HuH-7.5 (cell line): ENCODE measurements at regions not wholly inside any gene's neighbourhood (a gene's known extent, or its start where the extent isn't known, plus 50 kb on each side); places are given as distances from the start of the nearest gene placed in this dataset.

Source experiments
- DNase-seq: peaks from one replicate; pipeline ENCODE4 v3.0.0; 2011; ENCODE audit warnings: low spot score

DNA sequence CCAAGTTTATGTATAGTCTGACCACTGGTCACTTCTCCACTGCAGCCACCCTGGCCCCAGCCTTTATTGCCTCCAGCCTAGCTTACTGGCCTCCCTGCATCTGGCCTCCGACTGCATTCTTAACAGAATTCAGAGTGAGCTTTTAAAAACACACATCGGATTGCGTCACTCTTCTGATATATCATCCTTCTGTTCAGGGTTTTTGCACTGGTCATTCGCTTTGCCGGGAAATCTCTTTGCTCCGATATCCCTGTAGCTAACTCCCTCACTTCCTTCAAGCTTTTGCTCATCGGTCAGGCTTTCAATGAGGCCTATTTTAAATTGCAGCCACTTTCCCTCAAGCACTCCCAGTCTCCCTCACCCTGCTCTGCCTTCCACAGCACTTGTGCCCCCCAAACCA is 101.6 kb upstream of the DLX2 start:
- DNase-seq, result no peak

DNA sequence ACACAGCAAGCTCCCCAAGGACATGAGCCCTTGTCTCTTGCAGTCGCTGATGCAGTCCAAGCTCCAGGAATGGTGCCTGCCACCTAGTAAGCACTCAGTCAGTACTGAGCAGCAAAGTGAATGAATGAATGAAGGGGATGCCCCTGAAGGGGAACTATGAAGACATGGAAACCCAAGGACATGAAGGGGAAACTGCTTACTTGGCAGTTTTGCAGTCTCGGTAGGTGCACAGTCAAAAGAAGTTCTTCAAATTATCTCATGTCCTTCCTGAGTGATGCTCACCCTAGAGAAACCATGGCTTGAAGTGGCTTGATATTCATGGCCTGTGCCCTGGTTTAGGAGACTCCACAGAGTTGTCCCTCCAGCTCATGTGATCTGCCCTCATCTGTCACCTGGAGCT is 102.1 kb upstream of the DLX2 start:
- no peak for DNase-seq

DNA sequence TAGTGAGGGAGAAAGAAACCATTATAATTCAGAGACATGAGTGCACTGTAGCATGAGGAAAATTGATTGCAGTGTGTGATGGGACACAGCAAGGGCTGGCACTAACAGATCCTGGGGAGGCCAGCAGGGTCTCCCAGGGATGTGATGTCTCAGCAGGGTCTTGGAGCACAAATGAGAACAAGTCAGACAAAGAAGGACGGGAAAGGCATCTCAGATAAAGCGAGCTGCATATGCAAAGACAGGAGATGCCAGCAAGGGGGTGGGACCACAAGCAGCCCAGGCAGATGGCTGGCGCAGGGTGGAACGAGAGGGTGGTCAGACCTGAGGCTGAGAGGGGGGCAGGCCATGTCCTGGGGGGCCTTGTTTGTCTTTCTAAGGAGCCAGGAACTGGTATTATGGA is 102.6 kb upstream of the DLX2 start:
- DNase-seq, result no peak

DNA sequence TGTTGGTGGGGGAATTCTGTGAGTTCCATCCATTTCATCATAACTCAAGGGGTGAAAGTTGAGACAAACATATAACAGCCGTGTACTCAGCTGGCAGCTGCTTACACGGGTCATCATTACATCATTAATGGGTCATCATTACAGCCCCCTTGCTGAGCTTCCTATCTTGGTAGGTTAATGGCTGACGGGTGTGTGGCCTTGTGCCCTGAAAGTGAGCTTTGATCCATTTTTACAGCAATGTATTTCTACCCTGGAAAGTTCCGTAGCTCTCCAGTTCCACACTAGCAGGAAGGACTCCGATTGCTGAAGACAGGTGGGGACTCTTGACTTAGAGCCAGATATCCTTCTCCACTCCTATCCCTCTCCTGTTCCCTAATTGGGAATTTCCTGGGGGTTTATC is 105.2 kb upstream of the DLX2 start:
- no peak for DNase-seq

DNA sequence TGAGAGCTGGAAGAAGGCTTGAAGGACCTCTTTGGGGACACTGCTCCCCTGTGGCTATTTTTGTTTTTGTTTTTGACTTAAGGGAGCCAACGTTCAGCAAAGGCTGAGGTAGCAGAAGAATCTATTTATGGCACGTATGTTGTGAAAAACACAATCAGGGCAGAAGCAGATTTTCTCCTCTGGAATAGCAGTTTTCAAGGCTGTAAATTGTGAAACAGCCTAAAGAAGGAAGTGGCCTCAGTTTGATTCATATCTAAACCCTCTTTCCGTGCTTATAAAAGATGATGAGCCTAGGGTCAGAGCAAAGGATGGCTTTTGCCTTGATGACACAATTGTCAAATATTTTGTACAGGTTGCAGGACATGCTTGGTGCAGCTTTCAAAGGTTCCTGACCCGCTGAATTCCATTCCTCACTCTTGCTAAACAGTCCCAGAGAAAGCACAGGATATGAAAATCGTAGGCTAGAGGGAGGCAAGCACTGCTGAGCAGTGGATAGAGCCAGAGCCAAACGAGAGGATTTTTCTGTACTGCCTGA is 106.2 kb upstream of the DLX2 start:
- no peak for DNase-seq

DNA sequence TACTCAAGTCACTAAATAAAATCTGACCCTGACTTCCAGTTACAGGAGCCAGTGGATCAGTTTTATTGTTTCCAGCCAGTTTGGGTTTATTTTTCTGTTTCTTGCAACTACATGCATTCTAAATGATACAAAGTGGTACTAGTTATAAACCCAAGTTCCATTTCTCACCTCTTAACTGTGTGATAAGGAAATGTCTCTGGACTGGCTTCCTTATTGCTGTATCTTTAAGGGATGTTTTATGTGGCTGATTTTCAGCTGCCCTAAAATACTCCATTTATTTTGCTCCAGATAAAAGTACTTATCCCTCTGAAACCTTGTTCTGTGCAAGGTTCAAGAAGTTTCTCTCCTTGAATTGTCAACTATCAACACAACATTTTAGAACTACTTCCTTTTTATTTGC is 107.9 kb upstream of the DLX2 start:
- DNase-seq, result no peak

DNA sequence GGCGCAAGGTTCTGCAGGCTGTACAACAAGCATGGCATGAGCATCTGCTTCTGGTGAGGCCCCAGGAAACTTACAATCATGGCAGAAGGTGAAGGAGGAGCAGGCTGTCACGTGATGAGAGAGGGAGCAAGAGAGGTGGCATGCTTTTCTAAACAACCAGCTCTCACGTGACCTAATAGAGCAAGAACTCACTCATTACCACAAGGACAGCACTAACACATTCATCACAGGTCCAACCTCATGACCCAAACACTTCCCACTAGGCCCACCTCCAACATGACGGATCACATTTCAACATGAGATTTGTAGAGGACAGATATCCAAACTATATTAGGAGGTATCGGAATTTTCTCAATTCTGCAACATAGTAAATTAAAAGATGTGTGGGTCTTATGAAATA is 108.8 kb upstream of the DLX2 start:
- DNase-seq, result no peak

DNA sequence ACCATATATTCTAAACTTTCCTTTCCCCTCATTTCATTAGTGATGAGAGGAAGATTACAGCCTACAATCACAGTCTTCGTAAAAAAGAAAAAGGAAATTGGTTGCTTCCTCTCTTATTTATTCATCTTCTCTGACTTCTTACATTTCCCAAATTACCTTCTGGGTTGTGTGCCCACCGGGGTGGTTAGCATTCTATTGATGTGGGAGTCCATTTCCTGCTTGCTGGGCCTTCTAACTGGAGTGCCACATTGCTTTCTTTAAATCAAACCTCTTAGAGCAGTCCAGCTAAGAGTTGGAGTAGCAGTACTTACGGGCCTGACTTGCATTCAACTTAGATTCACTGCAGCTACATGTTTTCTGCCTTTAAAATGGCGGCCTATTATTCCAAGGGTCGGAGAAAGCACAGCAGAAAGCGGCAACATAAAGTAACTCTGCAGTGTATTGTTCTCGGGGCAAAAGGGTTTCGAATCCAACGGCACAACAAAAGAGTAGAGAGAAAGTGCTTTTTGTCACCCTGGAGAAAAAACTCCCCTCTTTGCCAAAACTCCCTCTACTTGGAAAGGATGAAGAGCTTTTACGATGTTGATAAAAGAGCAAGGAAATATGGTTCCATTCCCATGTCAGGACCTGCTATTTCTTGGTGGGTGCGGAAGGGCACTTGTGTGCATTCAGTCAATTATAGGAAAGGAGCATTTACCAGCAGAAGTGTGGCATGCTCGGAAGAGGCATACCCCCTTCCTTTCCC is 110.6 kb upstream of the DLX2 start:
- DNase-seq, result no peak

DNA sequence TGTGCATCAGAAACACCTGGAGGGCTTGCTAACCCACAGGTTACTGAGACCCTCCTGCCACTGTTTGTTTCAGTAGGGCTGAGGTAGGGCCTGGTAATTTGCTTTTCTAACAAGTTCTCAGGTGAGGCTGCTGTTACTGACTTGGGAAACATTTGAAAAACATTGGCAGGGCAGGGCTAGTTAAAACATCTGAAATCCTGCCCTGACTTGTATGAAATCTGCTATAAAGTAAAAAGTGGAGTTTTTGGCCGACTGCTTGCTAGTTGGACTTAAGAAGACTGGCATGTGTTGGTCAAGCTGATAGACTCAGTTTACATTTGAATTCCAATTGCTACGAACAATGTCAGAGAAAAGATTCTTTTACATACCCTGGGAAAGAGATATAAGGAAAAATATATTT is 111.6 kb upstream of the DLX2 start:
- no peak for DNase-seq

DNA sequence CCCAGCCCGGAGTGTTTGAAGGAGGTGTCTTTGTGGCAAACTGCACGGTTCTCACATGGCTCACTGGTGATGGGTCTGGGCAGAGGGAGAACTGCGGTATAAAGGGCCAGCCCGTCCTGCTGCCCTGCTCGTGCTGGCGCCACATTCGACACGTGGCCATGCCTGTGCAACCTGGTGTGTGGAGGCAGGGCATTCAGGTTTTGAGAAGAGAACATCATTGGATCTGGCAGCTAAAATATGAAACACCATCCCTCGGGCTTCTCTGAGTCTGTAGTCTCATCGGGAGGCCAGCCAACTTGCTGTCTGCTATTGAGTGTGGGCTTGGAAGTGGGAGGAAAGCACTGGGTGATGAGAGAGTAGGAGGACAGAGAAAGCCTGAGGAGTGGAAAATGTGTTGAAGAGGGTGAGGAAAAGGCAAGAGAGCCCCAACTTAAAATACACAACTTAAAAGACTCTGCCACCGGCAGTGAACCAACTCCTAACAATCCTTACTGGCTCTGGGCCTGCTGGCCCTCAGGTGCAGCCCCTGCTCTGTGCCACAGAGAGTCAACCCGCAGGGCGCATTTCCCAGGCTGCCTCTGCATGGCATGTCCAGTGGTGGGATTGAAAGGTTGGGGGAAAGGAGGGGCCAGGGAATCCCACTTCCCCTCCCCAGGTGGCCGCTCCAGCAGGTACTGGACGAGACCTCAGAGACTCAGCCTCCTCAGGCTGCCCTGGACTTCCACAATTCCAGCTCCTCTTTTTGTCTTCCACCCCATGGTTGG is 112.7 kb upstream of the DLX2 start:
- no peak for DNase-seq

DNA sequence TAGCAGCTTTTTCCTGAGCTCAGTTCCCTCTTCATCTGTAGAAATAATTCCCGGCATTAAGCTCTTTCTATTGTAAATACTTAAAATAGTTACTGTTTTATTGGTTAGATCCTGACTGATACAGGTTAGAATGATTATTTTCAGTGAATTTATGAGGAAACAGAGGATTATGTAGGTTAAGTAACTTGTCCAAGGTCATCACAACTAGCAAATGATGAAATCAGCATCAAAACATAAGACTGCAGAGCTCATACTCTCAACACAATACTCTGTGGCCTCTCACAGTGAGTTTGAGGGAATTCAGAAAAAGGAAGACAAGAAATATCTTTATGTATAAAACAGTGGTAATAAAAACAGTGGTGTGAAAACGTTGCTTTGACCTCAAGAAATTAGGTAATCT is 113.2 kb upstream of the DLX2 start:
- DNase-seq, result no peak

DNA sequence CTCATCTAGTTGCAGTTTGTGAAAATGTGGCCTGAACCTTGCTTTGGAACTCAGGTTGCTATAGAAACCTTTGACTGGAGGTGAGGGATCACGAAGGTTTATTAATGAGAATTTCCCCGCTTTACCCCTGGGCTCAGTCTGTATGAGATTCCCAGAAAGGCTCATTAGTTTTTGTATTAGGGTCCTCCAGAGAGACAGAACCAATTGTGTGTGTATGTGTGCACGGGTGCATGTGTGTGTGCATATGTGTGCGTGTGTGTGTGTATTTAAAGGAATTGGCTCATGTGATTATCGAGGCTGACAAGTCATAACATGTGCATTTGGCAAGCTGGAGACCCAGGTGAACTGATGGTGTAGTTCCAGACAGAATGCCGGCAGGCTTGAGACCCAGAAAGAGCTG is 113.8 kb upstream of the DLX2 start:
- no peak for DNase-seq

DNA sequence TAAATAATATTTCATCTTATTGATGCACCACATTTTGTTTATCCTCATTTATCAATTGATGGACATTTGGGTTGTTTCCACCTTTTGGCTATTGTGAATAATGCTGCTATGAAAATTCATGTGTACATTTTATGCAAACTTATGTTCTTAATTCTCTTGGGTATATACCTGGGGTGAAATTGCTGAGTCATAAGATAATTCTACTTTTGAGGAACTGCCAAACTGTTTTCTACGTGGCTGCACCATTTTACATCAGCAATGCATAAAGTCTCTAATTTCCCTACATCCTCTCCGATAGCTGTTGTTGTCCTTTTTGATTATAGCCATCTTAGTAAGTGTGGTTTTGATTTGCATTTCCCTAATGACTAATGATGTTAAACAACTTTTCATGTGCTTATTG is 116.5 kb upstream of the DLX2 start:
- no peak for DNase-seq

DNA sequence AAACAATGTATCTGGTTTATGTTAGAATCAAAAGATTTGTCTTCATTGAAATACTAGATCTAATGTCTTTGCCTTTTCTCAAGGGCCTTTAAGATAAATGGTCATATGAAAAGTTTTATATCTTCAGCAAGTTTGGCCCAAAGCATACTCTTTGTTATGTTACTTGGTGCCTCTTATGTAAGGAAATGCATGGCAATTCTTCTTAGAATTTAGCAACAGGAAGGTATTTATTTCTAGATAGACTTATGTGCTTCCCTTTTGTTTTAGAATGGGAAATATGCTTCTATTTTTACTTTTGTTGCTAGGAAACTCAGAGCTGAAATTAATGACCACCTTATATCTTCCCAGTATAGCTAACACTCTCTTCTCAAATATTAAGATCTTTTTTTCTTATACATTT is 117.4 kb upstream of the DLX2 start:
- DNase-seq, result no peak

DNA sequence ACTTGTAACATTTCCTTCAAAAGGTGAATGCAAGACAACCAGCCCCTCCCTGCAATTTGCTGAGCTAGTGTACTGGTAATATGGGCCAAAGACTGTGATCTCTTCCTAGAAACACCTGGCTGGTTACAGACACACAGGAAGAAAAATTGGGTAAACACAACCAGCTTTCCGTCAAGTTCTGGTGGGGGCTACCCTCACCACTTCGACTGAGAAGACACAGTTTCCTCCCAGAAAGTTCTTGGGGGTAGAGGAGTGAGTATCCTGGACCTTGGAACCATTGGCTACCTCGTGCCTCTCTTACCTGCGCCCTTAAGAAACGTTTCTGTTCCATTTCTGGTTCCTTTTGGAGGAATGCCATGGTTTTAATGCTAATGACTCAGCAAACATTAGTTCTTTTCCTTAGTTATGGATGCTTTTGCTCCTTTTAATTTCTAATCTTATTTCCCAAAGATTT is 120.9 kb upstream of the DLX2 start:
- DNase-seq, result no peak

DNA sequence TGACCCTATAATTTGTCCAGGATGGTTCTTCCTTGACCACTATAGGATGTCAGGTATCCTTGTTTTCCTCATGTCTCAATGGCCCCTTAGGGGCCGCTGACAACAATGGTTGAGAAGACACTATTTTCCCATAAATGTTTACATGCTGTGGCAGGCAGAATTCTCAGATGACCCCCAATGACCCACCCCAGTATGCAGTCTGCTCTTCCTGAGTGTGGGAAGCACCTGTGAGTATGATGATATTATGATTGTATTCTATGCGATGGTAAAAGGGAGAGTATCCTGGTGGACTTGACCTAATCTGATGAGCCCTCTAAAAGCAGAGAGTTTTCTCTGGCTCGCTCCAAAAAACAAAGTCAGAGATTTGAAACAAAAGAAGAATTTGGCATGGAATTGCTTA is 123.1 kb upstream of the DLX2 start:
- no peak for DNase-seq

DNA sequence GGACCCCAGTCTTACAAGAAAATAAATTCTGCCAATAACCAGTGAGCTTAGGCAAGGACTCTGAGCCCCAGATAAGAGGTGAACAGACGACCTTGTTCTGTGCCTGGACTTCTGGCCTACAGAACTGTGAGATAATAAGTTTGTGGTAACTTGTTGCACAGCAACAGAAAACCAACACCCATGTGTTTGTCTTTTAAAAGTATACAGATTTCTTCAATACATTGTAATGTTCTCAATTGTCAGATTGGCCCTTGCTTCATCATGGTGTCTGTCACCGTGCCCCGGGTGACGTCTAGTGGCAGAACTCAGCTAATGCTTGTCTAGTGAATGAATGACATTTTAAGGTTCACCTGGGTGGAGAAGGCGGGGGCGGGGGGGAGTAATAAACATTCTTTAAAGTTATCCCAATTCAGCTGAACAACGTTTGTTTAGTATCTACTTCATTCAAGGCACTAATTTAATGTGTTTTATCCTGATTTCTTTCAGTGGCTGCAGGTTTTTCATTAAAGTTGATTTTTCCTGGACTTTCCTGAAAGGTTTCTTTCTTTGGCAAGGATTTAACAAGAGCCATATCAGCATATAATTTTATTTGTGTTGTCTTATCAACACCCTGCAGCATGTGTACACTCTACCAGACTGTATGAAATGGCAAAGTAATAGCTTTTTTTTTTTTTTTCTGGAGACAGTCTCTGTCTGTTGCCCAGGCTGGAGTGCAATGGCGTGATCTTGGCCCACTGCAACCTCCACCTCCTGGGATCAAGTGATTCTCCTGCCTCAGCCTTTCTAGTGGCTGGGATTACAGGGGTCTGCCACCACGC is 123.8 kb upstream of the DLX2 start:
- DNase-seq, result peak; percentile 72

DNA sequence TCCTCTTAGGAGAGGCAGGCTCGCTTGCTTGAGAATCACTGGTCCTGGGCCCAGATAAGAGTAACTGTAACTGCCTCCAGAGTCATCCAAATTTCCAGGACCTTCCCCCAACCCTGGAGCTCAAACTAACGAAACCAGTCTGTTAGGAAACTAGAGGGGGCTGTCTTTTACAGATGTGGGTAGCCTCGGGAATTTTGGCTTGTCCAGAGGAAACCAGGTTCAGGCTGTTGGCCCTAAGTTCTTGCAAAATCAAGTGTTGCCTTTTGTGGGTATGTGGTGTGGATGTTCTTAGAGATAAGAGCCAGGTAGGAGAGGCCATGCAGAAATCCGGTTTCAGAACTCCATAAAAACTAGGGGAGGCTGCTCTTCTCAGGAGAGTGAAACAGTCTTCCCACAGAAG is 125.0 kb upstream of the DLX2 start:
- DNase-seq, result no peak

DNA sequence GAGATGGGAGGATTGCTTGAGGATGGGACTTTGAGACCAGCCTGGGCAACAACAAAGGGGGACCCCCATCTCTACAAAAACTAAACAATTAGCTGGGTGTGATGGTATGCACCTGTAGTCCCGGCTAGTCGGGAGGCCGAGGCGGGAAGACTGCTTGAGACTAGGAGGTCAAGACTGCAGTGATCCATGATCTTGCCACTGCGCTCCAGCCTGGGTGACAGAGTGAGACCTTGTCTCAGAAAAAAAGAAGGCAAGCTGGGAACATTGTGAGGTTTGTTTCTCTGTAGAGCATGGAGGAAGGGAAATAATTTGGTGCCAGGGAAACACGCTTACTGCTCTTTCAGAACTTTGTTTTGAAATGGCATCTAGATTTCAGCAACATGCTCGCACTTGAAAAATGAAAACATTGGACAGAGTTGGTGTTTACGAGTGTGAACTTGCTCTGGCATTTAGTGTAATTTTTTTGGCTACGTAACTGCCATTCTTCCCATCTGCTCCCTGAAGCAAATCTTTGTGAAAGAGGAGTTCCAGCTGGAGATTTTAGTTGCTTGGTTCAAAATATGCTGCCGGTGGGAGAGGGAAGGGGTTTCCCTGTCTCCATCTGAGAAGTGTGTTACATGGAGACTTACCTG is 125.6 kb upstream of the DLX2 start:
- no peak for DNase-seq

DNA sequence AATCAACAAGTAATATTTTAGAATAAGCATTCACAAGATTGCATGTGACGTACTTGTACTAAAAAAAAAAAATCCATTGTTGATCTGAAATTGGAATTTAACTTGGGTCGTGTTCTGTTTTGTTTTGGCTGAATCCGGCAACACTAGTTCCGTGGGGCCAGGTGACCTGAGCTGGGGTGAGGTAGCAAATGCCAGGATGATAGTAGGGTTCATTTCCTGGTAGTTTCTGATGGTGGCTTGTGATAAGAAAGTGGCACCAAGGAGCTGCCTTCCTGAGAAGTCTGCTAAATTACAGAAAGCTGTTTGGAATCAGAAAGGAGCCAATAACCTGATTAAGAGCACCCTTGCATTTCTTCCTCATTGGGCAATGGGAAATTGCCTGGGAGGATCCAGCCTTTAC is 126.4 kb upstream of the DLX2 start:
- DNase-seq, result no peak

DNA sequence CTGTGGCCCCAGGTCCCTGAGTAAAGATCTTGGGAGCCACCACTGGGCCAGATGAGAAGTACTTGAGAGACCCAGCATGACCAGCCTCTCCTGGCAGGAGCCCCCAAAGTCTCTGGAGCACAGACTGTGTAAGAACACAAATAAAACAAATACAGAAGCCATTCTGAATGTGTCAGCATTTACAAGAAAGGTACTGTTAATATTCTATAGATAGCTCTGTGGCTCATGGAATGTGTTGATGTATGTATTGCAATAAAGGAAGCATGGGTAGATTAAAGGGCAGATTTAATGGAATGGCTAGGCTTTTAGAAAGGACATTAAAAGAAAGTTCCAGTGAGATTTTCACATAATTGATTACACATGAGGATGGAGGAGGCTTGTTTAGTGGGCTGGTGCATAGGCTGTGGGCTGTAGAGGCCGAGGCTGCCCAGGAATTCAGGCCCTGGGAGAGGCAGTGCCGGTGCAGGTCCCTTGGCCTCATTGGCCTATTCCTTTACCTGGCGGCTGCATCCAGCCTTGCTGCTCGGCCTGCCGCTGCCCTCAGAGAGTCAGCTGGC is 127.7 kb upstream of the DLX2 start:
- no peak for DNase-seq

DNA sequence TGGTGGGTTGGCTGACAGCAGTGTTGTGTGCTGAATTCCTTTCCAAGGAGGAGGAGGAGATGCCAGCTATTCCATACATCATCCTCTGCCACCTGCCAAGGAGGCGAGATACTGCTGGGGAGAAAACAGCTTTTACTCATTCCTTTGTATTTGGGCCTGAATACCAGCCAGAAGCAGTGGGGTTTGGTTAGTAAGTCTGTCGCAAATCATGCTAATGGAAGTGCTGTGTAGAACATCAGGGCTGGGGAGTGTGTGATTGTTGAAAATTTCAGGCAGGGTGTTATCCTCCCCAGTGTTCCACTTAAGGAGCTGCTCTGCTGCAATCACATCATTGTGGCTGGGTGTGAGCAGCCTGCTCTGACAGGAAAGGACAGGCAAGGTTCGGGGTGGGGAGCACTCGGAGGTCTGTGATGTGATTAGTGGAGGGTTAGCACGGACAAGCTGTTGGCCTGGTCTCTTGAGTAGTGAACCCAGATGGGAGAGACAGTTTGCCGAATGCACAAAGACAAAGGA is 128.2 kb upstream of the DLX2 start:
- DNase-seq, result no peak
